Large intestine (tissue), 3 donors: ENCODE measurements at regions not wholly inside any gene's neighbourhood (a gene's known extent, or its start where the extent isn't known, plus 50 kb on each side); places are given as distances from the start of the nearest gene placed in this dataset.
"Not testable (repeated sequence)": the region's sequence is repeated elsewhere in the genome, so short reads cannot be mapped to it uniquely, and the experiment has no call there.

ENCODE experiments used
- DNase-seq, 2 donors: peaks; one replicate each; pipeline versions ENCODE4 v3.0.0 to v3.0.0-alpha.2; 2013
- H3K27ac ChIP-seq: one replicate; pipeline ENCODE4 v1.5.1; 2013; ENCODE audit warnings: low read length
- H3K27me3 ChIP-seq: 2 replicates; pipeline ENCODE4 v1.6.1; 2013; ENCODE audit warnings: low read length; ENCODE audit not compliant: control insufficient read depth, insufficient read depth
- H3K36me3 ChIP-seq: 2 replicates; pipeline ENCODE4 v1.6.1; 2013; ENCODE audit warnings: low read length; ENCODE audit not compliant: control insufficient read depth, insufficient read depth
- H3K4me1 ChIP-seq: one replicate; pipeline ENCODE4 v1.6.1; 2013; ENCODE audit warnings: low read length; ENCODE audit not compliant: control insufficient read depth, insufficient read depth
- H3K4me3 ChIP-seq: one replicate; pipeline ENCODE4 v1.5.1; 2013; ENCODE audit warnings: low read length
- H3K9me3 ChIP-seq: one replicate; pipeline ENCODE4 v1.6.1; 2013; ENCODE audit warnings: mild to moderate bottlenecking, low read depth, low read length, moderate library complexity; ENCODE audit not compliant: control insufficient read depth
- WGBS: methylation state at CpG from one replicate; pipeline ENCODE4 v1.1.5; 2013; ENCODE audit warnings: low lambda C conversion rate; ENCODE audit not compliant: insufficient coverage; 5-methylcytosine and 5-hydroxymethylcytosine counted together

DNA sequence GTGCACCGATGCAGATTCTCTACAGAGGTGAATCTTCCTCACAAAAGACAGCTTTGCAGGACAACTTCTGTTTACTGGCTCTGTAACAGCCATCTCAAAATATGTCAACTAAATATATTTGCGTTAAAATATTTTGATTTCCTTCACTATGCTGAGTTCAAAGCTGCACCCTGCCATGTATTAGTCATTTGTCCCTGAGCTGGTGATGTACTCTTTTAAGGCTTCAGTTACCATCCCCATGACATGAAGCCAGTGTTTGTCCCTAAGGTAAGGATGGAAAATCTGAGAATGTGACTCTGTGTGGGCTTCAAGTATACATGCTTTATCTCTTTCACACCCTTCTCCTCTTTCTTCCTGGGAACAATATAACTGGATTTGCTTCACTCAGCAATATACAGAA lies 70.2 kb upstream of the BTG3 start:
- Histone ChIP-seq H3K4me1 (no peaks in the 10 kb centered on the region), H3K9me3 (no peaks in the 10 kb centered on the region), H3K27me3 (no peaks in the 10 kb centered on the region), H3K27ac (no peak overlapping the region), H3K4me3 (no peak overlapping the region), H3K36me3 (no peaks in the 10 kb centered on the region)
- no CpG with 5 or more reads among the region's 2 CpGs for whole genome bisulfite sequencing
- DNase-seq = no peak

GRCh38 chr21:17679002-17679600 lies 66.4 kb upstream of the BTG3 start:
- no CpG with 5 or more reads among the region's 1 CpG for WGBS
- Histone ChIP-seq H3K27ac (no peak overlapping the region), H3K27me3 (no peaks in the 10 kb centered on the region), H3K4me1 (no peaks in the 10 kb centered on the region), H3K9me3 (no peaks in the 10 kb centered on the region), H3K4me3 (no peak overlapping the region), H3K36me3 (no peaks in the 10 kb centered on the region)
- peak; percentile 22 to 43 for DNase-seq

GRCh38 chr21:17676930-17677329 lies 64.2 kb upstream of the BTG3 start:
- WGBS = no CpG with 5 or more reads among the region's 11 CpGs
- not testable (repeated sequence) for H3K9me3 ChIP-seq, H3K27ac ChIP-seq, H3K4me3 ChIP-seq, H3K36me3 ChIP-seq, H3K27me3 ChIP-seq, H3K4me1 ChIP-seq, DNase-seq

- 100% methylated on average over 1 of the region's 4 CpGs for WGBS
Measured at GRCh38 chr21:17674106-17674505, 61.4 kb upstream of the BTG3 start.

DNA sequence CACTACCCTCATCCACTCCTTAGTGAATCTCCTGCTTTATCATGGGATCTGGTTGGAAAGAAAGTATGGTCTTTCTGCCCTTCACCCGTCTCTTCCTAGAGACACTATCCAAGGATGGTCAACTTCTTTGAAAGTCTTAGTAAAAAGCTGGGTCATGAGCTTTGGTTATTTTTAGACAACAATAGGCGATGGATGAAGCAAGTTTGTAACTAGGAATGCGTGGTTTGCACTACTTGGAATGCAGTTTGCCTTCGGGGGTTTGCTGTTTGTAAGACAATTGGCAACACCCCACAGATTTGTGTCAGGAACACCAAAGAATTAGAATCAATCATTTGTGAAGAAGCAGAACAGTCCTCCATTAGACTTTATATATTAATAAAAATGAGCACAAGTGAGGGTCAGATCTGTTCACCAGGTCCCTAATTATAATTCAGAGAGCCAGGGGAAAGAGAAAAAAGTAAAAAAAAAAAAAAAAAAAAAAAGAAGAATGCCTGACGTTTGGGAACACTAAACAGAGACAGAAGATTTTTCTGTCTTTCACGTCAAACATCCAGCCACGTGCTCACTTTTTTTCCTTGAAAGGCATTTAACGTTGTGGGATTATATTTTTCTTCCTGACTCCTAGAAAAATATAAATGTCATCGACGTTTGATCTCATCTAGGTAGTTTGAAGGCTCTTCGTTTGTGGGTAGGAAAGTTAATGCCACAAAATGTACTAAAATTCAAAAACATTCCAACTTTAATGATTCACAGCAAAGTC lies 60.7 kb upstream of the BTG3 start:
- no peak for DNase-seq
- Histone ChIP-seq H3K9me3 (no peaks in the 10 kb centered on the region), H3K27ac (no peak overlapping the region), H3K4me1 (no peaks in the 10 kb centered on the region), H3K27me3 (no peaks in the 10 kb centered on the region), H3K36me3 (no peaks in the 10 kb centered on the region), H3K4me3 (no peak overlapping the region)
- WGBS = 65% methylated on average over 4 of the region's 11 CpGs

More at GRCh38 chr21:17674106-17674505, 61.4 kb upstream of the BTG3 start:
- no peak overlapping the region for H3K27ac ChIP-seq
- H3K4me1 ChIP-seq = no peaks in the 10 kb centered on the region
- no peaks in the 10 kb centered on the region for H3K36me3 ChIP-seq
- H3K4me3 ChIP-seq = no peak overlapping the region
- no peaks in the 10 kb centered on the region for H3K9me3 ChIP-seq
- DNase-seq = no peak
- H3K27me3 ChIP-seq = no peaks in the 10 kb centered on the region

DNA sequence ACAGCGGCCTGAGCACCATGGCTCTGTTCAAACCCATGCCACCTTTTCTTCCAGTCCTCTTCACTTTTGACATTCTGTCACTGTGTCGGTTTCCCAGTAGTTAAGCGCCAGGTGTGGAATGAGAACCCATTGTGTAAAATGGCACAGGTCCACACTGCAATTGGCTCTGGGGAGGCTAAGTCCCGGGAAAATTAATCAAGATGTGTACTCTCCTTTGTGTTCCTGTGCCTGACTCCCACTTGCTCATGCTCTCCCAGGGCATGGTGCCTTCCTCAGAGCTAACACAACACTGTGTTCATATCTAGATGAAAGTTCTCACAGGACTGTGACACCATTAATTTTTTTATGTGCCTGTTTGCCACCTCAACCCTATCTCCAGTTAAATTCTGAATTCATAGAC lies 59.0 kb upstream of the BTG3 start:
- Histone ChIP-seq H3K4me1 (no peaks in the 10 kb centered on the region), H3K27ac (no peak overlapping the region), H3K9me3 (no peaks in the 10 kb centered on the region), H3K27me3 (no peaks in the 10 kb centered on the region), H3K4me3 (no peak overlapping the region), H3K36me3 (no peaks in the 10 kb centered on the region)
- no peak for DNase-seq
- no CpG with 5 or more reads among the region's 4 CpGs for WGBS

GRCh38 chr21:17668479-17669140 lies 55.9 kb upstream of the BTG3 start:
- Histone ChIP-seq H3K27ac (no peak overlapping the region), H3K9me3 (no peaks in the 10 kb centered on the region), H3K27me3 (no peaks in the 10 kb centered on the region), H3K4me1 (no peaks in the 10 kb centered on the region), H3K36me3 (no peaks in the 10 kb centered on the region), H3K4me3 (no peak overlapping the region)
- WGBS = 100% methylated on average over 1 of the region's 5 CpGs
- DNase-seq = no peak

- Histone ChIP-seq H3K36me3 (no peaks in the 10 kb centered on the region), H3K27ac (no peak overlapping the region), H3K9me3 (no peaks in the 10 kb centered on the region), H3K4me1 (no peaks in the 10 kb centered on the region), H3K4me3 (no peak overlapping the region), H3K27me3 (no peaks in the 10 kb centered on the region)
- DNase-seq = no peak
- WGBS = no CpG with 5 or more reads among the region's 5 CpGs
Measured at GRCh38 chr21:17667256-17667655, 54.6 kb upstream of the BTG3 start.
